ENCODE measurements at regions not wholly inside any gene's neighbourhood (a gene's known extent, or its start where the extent isn't known, plus 50 kb on each side); places are given as distances from the start of the nearest gene placed in this dataset.

DNA sequence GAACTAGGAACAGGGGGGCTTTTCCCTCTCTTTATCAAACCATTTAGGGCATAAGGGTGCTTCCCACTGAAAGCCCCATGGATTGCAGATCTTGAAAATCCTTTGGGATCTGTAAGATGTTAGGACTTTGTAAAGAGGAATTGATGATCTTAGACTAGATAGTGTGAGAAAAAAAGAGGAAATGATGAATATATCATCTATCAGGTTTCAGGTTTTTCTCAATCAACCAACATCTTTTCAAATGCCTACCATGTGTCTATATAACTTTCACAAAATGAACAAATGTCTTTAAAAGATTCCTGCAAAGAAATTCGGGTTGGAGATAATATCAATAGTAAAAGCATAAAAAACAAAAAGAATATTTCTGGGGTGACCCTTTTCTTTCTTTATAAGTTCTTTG lies 50.1 kb downstream of the KCNC4 start:
- no peak overlapping the region for H3K4me2 ChIP-seq (ENCODE audit: insufficient read depth, low read length)
- H4K20me1 ChIP-seq (ENCODE audit: insufficient read depth, low read length), result no peaks in the 10 kb centered on the region
- peaks cover 29% of the 10 kb centered on the region for H3K27me3 ChIP-seq (ENCODE audit: insufficient read depth, low read length)
- TF ChIP-seq, protein P1, sequence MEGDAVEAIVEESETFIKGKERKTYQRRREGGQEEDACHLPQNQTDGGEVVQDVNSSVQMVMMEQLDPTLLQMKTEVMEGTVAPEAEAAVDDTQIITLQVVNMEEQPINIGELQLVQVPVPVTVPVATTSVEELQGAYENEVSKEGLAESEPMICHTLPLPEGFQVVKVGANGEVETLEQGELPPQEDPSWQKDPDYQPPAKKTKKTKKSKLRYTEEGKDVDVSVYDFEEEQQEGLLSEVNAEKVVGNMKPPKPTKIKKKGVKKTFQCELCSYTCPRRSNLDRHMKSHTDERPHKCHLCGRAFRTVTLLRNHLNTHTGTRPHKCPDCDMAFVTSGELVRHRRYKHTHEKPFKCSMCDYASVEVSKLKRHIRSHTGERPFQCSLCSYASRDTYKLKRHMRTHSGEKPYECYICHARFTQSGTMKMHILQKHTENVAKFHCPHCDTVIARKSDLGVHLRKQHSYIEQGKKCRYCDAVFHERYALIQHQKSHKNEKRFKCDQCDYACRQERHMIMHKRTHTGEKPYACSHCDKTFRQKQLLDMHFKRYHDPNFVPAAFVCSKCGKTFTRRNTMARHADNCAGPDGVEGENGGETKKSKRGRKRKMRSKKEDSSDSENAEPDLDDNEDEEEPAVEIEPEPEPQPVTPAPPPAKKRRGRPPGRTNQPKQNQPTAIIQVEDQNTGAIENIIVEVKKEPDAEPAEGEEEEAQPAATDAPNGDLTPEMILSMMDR (IDR thresholded peaks at IDR 0.05; ENCODE audit: extremely low read depth, low read depth, low read length), result no peak
- no peak overlapping the region for H3K27ac ChIP-seq (ENCODE audit: low read depth, low read length)
- H3K4me3 ChIP-seq (ENCODE audit: insufficient read depth, low read length), result no peak overlapping the region
- no peak for DNase-seq (ENCODE audit: insufficient read length, low spot score, missing footprints)
- H3K36me3 ChIP-seq (ENCODE audit: insufficient read depth, low read length), result no peaks in the 10 kb centered on the region
- H3K4me1 ChIP-seq (ENCODE audit: insufficient read depth, low read length), result no peaks in the 10 kb centered on the region
- H3K79me2 ChIP-seq (ENCODE audit: insufficient read depth, low read length), result no peaks in the 10 kb centered on the region
- H3K9me3 ChIP-seq (ENCODE audit: low read depth, low read length), result no peaks in the 10 kb centered on the region
- no peak overlapping the region for H2AFZ ChIP-seq (ENCODE audit: low read length)

- Histone ChIP-seq H3K4me2 (ENCODE audit: insufficient read depth, low read length) (no peak overlapping the region), H3K27ac (ENCODE audit: low read depth, low read length) (no peak overlapping the region), H3K27me3 (ENCODE audit: insufficient read depth, low read length) (peaks cover 38% of the 10 kb centered on the region), H3K4me3 (ENCODE audit: insufficient read depth, low read length) (no peak overlapping the region), H4K20me1 (ENCODE audit: insufficient read depth, low read length) (no peaks in the 10 kb centered on the region), H2AFZ (ENCODE audit: low read length) (no peak overlapping the region), H3K4me1 (ENCODE audit: insufficient read depth, low read length) (no peaks in the 10 kb centered on the region), H3K79me2 (ENCODE audit: insufficient read depth, low read length) (no peaks in the 10 kb centered on the region), H3K9me3 (ENCODE audit: low read depth, low read length) (no peaks in the 10 kb centered on the region), H3K36me3 (ENCODE audit: insufficient read depth, low read length) (no peaks in the 10 kb centered on the region)
- TF ChIP-seq, protein P1 (IDR thresholded peaks at IDR 0.05; ENCODE audit: extremely low read depth, low read depth, low read length), result no peak
- DNase-seq (ENCODE audit: insufficient read length, low spot score, missing footprints), result no peak
These were observed 52.2 kb downstream of the KCNC4 start for GRCh38 chr1:110262296-110262695.

DNA sequence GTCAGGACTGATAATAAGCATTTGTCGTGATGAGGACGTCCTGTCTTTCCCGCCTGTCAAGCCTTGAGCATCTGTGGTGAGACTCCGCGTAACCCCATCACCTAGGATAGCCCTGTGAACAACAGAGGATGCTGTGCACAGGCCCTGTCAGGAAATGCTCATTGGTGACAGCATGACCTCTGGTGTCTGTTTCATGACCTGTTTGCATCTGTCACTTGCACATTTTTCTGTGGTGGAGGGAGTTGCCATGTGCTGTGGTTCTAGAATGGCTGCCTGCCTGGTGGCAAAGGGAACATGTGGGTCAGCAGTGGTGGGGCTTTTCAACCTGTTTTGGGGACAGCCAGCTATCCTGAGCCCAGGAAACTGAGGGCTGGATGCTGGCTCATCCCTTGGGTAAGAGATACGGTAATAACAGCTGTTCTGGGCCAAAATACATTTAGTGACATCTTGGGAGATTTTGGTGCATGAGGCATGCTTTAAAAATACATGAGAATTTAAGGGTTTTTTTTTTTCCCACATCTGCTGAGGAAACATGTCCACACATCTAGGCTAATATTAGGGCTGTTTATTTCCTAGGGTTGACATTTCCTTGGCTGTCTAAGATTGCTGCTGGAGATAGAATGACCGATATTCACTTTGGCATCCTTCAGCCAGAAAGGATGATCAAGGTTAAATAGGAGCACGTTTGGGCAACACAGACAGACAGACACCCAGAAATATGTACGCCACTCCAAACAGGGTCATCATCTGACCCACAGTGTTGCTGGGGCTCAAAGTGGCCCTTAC lies 52.9 kb downstream of the KCNC4 start:
- no peaks in the 10 kb centered on the region for H4K20me1 ChIP-seq (ENCODE audit: insufficient read depth, low read length)
- no peak overlapping the region for H3K4me3 ChIP-seq (ENCODE audit: insufficient read depth, low read length)
- H3K4me1 ChIP-seq (ENCODE audit: insufficient read depth, low read length), result no peaks in the 10 kb centered on the region
- no peaks in the 10 kb centered on the region for H3K79me2 ChIP-seq (ENCODE audit: insufficient read depth, low read length)
- H3K36me3 ChIP-seq (ENCODE audit: insufficient read depth, low read length), result no peaks in the 10 kb centered on the region
- TF ChIP-seq, protein P1 (IDR thresholded peaks at IDR 0.05; ENCODE audit: extremely low read depth, low read depth, low read length), result no peak
- peaks cover 33% of the 10 kb centered on the region for H3K27me3 ChIP-seq (ENCODE audit: insufficient read depth, low read length)
- H3K9me3 ChIP-seq (ENCODE audit: low read depth, low read length), result no peaks in the 10 kb centered on the region
- no peak overlapping the region for H3K4me2 ChIP-seq (ENCODE audit: insufficient read depth, low read length)
- DNase-seq (ENCODE audit: insufficient read length, low spot score, missing footprints), result no peak
- H2AFZ ChIP-seq (ENCODE audit: low read length), result no peak overlapping the region
- H3K27ac ChIP-seq (ENCODE audit: low read depth, low read length), result no peak overlapping the region

DNA sequence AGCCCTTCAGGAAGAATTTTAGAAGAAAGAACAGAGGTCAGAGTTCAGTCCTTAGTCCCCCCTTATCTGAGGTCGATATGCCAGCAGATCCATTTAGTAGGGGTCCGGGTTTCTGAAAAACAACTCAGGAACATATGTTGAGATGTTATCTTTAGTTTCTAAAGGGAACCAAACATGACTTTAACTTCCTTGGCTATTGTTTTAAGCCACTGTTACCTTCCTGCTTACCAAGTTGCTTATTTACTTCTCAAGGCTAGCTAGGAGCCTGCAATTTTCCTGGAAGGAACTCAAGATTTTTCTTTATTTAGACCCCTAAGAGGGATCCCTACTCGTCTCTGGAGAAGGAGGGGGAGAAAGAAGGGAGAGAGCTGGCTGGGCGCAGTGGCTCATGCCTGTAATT lies 54.3 kb downstream of the KCNC4 start:
- Histone ChIP-seq H3K79me2 (ENCODE audit: insufficient read depth, low read length) (no peaks in the 10 kb centered on the region), H4K20me1 (ENCODE audit: insufficient read depth, low read length) (no peaks in the 10 kb centered on the region), H3K9me3 (ENCODE audit: low read depth, low read length) (no peaks in the 10 kb centered on the region), H2AFZ (ENCODE audit: low read length) (no peak overlapping the region), H3K36me3 (ENCODE audit: insufficient read depth, low read length) (no peaks in the 10 kb centered on the region), H3K27ac (ENCODE audit: low read depth, low read length) (no peak overlapping the region), H3K4me3 (ENCODE audit: insufficient read depth, low read length) (no peak overlapping the region), H3K27me3 (ENCODE audit: insufficient read depth, low read length) (peaks cover 33% of the 10 kb centered on the region), H3K4me2 (ENCODE audit: insufficient read depth, low read length) (no peak overlapping the region), H3K4me1 (ENCODE audit: insufficient read depth, low read length) (no peaks in the 10 kb centered on the region)
- DNase-seq (ENCODE audit: insufficient read length, low spot score, missing footprints), result no peak
- TF ChIP-seq, protein P1 (IDR thresholded peaks at IDR 0.05; ENCODE audit: extremely low read depth, low read depth, low read length), result no peak

All from osteoblast (primary cell).